OCI-M2 (cell line): ENCODE measurements at regions not wholly inside any gene's neighbourhood (a gene's known extent, or its start where the extent isn't known, plus 50 kb on each side); places are given as distances from the start of the nearest gene placed in this dataset.
"Not testable (repeated sequence)": the region's sequence is repeated elsewhere in the genome, so short reads cannot be mapped to it uniquely, and the experiment has no call there.

Experiments
- DNase-seq: peaks from one replicate; lab custom pipeline; 2025; ENCODE audit not compliant: unreplicated experiment; lab: John Stamatoyannopoulos, UW

DNA sequence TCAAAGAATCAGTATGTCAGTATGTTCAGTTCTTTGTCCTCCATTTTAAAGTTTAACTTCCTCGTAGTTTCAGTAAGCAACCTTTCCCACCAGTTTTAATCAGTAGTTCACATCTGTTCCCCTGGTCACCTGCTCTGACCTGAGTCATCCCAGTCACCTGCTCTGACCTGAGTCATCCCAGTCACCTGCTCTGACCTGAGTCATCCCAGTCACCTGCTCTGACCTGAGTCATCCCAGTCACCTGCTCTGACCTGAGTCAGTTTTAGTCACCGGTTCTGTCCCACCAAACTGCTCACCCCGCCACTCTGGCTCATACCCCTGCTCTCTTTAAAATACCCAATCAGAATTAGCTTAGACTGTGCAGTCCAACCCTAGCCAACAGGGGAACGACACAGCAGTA is 180.1 kb upstream of the CNTN6 start:
- DNase-seq, result not testable (repeated sequence)

DNA sequence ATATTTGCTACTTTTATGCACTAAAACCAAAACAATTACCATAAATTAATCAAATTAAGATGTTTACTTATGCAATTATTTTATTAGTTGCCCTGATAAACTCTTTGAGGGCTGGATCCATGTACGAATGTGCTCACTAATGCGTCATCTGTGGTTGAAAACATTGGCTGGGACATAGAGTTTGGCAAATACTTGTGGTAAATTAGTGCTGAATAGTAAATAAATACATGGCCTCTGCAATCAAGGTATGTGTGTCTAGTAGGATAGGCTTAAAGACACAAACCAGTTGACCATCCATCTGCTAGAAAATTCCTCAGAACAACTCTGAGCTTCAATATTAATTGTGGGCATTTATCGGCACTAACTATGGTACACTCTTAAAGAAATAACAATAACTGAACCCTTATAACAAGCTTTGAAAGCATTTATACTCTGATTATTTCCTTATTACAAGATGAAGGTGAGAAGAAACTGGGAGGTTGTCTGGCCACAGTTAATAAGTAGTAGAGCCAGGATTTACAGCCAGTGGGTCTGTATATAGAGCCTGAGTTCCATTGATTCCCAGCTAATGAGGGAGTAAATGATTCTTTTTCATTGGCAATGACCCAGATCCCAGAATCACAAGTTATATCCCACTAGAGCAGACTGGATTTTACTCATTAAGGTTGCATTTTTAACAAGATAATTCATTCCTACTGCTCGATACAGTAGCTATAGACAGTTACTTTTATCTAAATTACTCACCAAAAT is 169.5 kb upstream of the CNTN6 start:
- DNase-seq, result no peak

- no peak for DNase-seq
These were observed 162.0 kb upstream of the CNTN6 start for GRCh38 chr3:930866-931265.

GRCh38 chr3:933326-933725 is 159.5 kb upstream of the CNTN6 start:
- no peak for DNase-seq

DNA sequence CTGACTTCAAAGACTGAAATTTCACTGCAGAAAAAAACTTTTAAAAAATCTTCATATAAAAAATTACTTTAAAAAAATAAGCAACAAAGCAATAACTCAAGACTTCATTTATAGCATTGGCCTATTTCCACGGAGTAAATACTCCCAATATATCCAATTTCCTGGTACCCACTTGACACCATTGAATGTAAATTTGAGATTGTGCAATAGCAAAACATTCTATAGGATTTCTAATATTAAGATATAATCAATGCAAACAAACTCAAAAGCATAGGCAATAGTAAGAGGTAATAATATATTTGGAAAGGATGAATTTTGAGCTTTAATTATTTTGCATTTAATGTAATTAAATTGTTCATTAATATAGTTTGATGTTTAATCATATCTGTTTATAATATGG is 148.0 kb upstream of the CNTN6 start:
- no peak for DNase-seq

DNA sequence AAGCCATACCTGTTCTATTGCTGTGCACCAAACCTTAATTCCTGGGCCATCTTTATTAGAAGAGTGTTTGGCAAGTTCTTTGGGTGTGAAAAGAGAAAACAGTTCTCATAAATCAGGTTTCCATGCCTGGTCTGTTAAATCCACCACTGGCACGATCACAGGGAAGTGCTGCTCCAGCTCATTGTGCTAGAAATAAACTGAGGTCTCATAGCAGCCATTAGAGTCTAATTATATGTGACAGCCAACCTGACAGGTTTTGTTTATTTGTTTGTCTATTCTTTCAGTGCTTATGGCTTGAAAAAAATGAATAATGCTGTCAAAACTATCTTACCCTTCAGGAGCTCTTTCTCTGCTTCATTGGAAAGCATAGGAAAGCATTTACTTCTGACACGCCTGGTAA is 147.1 kb upstream of the CNTN6 start:
- no peak for DNase-seq

- no peak for DNase-seq
These were observed 139.9 kb upstream of the CNTN6 start for GRCh38 chr3:952906-953305.

- DNase-seq, result no peak
These were observed 129.6 kb upstream of the CNTN6 start for GRCh38 chr3:963255-963654.

GRCh38 chr3:963755-964154 is 129.1 kb upstream of the CNTN6 start:
- DNase-seq, result no peak

- no peak for DNase-seq
These were observed 127.0 kb upstream of the CNTN6 start for GRCh38 chr3:965826-966225.

DNA sequence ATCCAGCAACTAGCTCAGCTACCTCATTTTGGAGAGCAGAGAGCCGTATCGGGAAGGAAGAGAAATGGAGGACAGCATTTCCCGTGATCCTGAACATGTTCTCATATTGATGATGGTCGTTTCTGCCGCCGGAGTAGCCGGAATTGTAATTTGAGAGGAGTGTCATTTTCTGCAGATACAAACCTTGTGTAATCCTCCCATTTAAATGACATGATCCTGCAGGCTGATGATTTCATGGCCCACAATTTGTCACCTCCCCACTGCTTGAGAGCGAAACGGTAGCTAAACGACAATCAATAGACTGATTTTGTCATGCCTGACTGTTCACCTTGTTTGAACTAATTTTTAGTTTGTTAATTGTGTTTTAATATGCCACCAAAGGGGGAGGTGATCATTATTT is 126.5 kb upstream of the CNTN6 start:
- no peak for DNase-seq

GRCh38 chr3:973340-973739 is 119.5 kb upstream of the CNTN6 start:
- no peak for DNase-seq

- DNase-seq, result no peak
These were observed 116.8 kb upstream of the CNTN6 start for GRCh38 chr3:976006-976405.

DNA sequence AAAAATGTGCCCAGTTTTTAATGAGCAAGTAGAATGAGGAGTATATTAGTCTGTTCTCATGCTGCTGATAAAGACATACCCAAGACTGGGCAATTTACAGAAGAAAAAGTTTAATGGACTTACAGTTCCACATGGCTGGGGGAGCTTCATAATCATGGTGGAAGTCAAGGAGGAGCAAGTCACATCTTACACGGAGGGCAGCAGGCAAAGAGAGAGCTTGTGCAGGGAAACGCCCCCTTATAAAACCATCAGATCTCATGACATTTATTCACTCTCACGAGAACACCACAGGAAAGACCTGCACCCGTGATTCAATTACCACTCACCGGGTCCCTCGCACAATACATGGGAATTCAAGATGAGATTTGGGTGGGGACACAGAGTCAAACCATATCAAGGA is 111.7 kb upstream of the CNTN6 start:
- no peak for DNase-seq

- no peak for DNase-seq
These were observed 104.0 kb upstream of the CNTN6 start for GRCh38 chr3:988785-989184.

DNA sequence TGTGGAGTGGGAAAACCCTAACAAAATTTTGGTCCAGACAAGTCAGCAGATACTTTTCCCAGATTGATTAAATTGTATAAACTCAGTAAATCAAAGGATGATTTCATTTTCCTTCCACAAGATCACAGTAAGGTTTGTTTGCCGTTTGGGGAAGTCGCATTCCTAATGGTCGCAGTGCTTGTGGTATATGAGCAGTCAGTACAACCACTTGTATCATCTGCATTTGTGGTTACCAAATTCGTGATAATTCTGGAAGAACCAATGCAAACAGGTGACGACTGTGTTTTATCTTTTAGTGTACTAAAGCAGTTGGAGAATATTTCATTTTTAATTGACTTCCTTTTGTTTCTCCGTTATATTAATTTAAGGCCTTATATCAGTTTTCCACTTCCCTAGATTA is 100.0 kb upstream of the CNTN6 start:
- no peak for DNase-seq

DNA sequence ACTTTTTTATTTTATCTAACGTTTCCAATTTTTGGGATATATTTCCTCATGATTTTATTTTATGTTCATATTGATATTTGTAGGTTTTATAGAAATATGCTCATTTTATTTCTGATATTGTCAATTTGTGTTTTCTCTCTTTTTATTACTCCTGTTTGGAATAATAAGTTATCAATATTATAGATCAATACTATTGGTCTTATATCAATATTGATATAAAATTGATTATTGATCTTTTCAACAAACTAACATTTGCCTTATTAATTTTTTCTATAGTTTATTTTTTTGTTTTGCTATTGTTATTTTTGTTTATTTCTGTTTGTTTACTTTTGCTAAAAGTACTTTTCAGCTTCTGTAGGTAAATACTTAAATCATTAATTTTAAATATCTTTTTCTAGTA is 90.8 kb upstream of the CNTN6 start:
- DNase-seq, result no peak

DNA sequence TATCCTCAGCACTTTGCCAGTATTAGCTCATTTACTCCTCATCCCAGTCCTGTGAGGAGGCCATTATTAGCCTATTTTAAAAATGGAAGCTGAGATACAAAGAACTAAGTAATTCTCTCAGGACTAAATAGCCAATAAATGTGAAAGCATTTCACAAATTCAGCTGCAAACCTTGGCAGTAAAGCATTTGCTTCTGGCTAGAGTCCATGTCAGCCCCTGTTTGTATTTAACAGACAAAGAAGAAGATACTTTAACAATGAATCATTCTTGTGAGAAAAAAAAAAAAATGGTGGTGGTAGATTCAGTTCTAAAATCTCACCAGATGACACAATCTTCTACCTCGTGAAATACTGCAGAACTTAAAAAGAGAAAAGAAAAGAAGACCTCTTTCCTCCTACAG is 85.0 kb upstream of the CNTN6 start:
- no peak for DNase-seq

- no peak for DNase-seq
These were observed 82.6 kb upstream of the CNTN6 start for GRCh38 chr3:1010228-1010627.

GRCh38 chr3:1015826-1016225 is 77.0 kb upstream of the CNTN6 start:
- no peak for DNase-seq

DNA sequence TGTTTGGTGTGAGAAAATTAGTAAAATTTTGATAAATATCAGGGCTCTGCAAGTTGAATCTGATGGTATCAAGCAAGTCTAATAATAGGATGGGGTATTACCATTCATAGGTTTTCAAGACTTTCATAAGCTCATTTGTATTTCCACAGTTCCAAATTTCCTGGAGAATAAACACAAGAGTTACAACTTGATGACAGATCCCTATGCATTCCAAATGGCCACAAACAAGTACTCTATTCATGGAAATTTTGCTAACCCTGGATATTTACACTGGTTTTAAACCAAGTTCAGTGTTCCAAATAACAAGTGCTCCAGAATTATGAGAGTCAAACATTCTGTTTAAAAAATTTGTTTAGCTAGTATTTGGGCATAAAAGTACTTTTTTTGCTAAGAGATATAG is 75.0 kb upstream of the CNTN6 start:
- no peak for DNase-seq

GRCh38 chr3:1019157-1019556 is 73.7 kb upstream of the CNTN6 start:
- DNase-seq, result no peak

GRCh38 chr3:1026395-1026794 is 66.4 kb upstream of the CNTN6 start:
- DNase-seq, result no peak
